D341Med (cell line): ENCODE measurements at regions not wholly inside any gene's neighbourhood (a gene's known extent, or its start where the extent isn't known, plus 50 kb on each side); places are given as distances from the start of the nearest gene placed in this dataset.

ENCODE experiments used
- DNase-seq: peaks from one replicate; pipeline ENCODE4 v3.0.0; 2012; ENCODE audit warnings: low spot score

DNA sequence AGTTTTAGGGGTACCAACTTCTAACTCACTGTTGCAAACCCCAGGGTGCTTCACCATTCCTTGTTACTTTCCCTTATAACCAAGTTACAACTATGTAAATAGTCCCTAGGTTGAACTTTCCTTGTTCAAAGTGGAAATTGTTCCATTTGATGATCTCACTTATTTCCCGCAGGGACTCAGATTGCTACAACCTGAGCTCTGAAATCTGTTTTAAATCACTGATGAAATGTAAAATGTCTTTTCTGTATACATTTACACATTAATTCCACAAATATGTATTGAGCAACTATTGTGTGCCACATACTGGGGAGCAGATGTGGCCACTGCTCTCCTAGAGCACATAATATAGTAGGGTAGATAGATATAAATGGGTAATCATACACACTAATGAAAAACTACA lies 69.1 kb upstream of the TARS1 start:
- no peak for DNase-seq

GRCh38 chr5:33372721-33373472 lies 67.9 kb upstream of the TARS1 start:
- no peak for DNase-seq

DNA sequence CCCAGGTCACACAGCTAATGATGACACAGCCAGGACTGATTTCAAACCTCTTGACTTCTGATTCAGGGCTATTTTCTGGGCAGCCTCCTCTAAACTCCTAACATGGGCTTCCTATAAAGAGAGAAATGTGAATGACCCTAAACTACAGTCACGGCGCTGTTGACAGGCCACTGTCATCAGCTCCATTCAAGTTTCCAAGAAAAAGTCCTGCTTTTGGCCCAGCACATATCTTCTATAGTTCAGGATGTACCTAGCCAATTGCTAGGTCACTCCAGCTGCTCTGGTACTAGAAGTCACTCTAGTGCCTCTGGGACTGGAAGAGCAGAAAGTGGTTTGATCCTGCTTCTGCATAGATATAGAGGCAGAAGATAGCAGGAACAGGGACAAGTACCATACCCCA lies 64.9 kb upstream of the TARS1 start:
- DNase-seq = no peak

DNA sequence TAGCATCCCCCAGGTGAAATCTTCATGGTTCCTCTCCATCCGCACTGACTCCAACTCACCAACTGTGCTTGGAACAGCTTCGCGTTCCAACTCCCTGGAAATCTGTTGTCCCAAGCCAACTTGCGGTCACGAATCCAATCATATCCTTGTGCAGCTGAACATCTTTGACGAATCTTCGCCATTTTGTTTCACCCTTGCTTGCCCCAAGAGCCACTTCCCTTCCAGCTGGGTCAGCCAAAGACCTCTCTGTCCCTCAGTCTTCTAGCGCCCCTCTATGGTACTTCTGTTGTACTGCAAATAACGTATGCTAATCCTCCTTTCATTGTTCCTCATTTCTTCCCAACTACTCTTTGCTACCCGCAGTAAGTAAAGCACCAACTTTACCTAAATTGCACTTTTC lies 61.0 kb upstream of the TARS1 start:
- DNase-seq = peak; percentile 35

- DNase-seq = no peak
Observed at GRCh38 chr5:33381243-33381642, 59.5 kb upstream of the TARS1 start.
